Transverse colon (tissue), 4 donors: ENCODE measurements at regions not wholly inside any gene's neighbourhood (a gene's known extent, or its start where the extent isn't known, plus 50 kb on each side); places are given as distances from the start of the nearest gene placed in this dataset.
A peak's percentile ranks its signal among the peaks of the same experiment; 100 is the strongest.

Experiments used
- POLR2A ChIP-seq: fragments of 450-650 bp; IDR thresholded peaks from one replicate; pipeline ENCODE4 v1.6.1; 2016; ENCODE audit warnings: antibody characterized with exemption, mild to moderate bottlenecking, moderate library complexity
- POLR2AphosphoS5 ChIP-seq, 3 donors: sonication (generic); formaldehyde crosslinking; IDR thresholded peaks; one replicate each; pipeline ENCODE4 v1.6.1; 2016; ENCODE audit warnings: antibody characterized with exemption in 3 of 3
- TF ChIP-seq, protein P1 (sequence below), 5 experiments: fragments of 200-600 bp in 3 of 5; fragments of 450-650 bp in 2 of 5; sonication (generic) in 3 of 5; IDR thresholded peaks; 1 replicate in 2 of 5; 2 replicates in 3 of 5; pipeline ENCODE4 v1.5.1; 2016 to 2017; ENCODE audit warnings: antibody characterized with exemption in 5 of 5, inconsistent platforms in 3 of 5, mild to moderate bottlenecking in 2 of 5, moderate library complexity in 1 of 5

DNA sequence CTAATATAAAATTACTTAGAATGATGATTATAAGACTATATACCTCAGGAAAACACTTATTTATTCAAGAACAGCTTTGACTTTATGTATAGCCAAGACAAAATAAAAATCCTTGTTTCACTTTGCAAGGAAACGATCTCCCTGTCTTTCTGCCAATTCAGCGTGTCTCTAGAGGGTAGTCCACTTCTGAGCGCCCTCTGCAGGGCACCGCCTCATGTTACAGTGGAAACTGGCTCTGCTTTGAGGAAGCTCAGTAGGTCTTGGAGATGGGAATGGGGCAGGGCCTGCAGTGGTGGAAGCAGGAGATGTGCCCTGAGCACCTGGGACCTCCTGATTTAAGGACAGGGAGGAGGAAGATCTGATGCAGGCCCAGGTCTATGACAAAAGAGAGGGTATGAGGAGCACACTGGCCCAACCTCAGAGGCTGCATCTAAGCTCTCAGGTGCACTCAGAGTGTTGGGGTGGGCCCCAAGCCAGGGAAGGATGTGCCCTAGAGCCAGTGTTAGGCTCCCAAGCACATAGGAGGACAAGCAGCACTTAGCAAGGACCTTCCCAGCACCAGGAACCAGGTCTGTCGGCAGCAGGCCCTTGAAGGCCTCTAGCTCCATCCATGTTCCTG lies 481.0 kb downstream of the TNS3 start:
- TF ChIP-seq, protein P1, sequence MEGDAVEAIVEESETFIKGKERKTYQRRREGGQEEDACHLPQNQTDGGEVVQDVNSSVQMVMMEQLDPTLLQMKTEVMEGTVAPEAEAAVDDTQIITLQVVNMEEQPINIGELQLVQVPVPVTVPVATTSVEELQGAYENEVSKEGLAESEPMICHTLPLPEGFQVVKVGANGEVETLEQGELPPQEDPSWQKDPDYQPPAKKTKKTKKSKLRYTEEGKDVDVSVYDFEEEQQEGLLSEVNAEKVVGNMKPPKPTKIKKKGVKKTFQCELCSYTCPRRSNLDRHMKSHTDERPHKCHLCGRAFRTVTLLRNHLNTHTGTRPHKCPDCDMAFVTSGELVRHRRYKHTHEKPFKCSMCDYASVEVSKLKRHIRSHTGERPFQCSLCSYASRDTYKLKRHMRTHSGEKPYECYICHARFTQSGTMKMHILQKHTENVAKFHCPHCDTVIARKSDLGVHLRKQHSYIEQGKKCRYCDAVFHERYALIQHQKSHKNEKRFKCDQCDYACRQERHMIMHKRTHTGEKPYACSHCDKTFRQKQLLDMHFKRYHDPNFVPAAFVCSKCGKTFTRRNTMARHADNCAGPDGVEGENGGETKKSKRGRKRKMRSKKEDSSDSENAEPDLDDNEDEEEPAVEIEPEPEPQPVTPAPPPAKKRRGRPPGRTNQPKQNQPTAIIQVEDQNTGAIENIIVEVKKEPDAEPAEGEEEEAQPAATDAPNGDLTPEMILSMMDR (IDR thresholded peaks at IDR 0.05), result peak; percentile 30 to 53 (median 38)
- TF ChIP-seq POLR2A (no peak), POLR2AphosphoS5 (IDR thresholded peaks at IDR 0.05) (no peak)
